ENCODE measurements at regions not wholly inside any gene's neighbourhood (a gene's known extent, or its start where the extent isn't known, plus 50 kb on each side); places are given as distances from the start of the nearest gene placed in this dataset.

DNA sequence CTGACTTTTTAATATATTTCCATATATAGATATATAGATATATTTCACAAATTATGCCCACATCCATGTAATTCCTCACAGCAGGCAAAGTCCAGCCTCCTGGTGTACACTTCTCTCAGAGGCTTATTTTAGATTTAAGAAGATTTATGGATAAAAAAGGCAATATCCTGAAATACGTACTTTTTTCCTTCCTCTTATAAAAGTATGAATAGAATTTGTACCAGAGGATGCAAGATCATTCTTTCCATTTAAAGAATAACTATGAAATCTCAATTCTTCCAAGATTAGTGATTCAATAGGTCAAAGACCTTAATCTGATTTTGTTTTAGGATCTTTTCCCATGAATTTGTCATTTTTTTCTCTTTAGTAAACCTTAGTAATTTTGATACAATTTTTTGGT lies 597.9 kb upstream of the TBL1XR1 start:
- no peak for TF ChIP-seq CTCF (IDR thresholded peaks at IDR 0.05)
- no peak for TF ChIP-seq POLR2A (IDR thresholded peaks at IDR 0.05)

All from thyroid gland (tissue), 4 donors.